ENCODE measurements at regions not wholly inside any gene's neighbourhood (a gene's known extent, or its start where the extent isn't known, plus 50 kb on each side); places are given as distances from the start of the nearest gene placed in this dataset.

GRCh38 chr1:91161749-91162148, 139.9 kb upstream of the ZNF644 start:
- Histone ChIP-seq H3K9me2 (ENCODE audit: insufficient read depth) (no peaks in the 10 kb centered on the region), H3K27me3 (ENCODE audit: insufficient read depth, low read length) (no peaks in the 10 kb centered on the region), H3K79me2 (ENCODE audit: insufficient read depth, low read length) (no peaks in the 10 kb centered on the region), H3K4me2 (ENCODE audit: low read length) (no peak overlapping the region), H4K20me1 (ENCODE audit: insufficient read depth) (no peaks in the 10 kb centered on the region), H3K27ac (ENCODE audit: low read depth, low read length) (no peak overlapping the region), H2AFZ (ENCODE audit: low read depth, low read length, poor library complexity, severe bottlenecking) (no peak overlapping the region), H3K4me1 (ENCODE audit: control insufficient read depth in 1 of 2, insufficient read depth in 2 of 2, low read length in 2 of 2) (no peaks in the 10 kb centered on the region), H3K9ac (ENCODE audit: low read length) (no peak overlapping the region), H3K36me3 (ENCODE audit: control insufficient read depth in 1 of 2, insufficient read depth in 2 of 2, low read length in 2 of 2) (no peaks in the 10 kb centered on the region), H3K4me3 (replicated peaks in 1 of 2; ENCODE audit: low read depth in 1 of 2, low read length in 2 of 2) (no peak overlapping the region), H3K9me3 (ENCODE audit: control insufficient read depth in 1 of 2, insufficient read depth in 1 of 2, low read depth in 1 of 2, low read length in 2 of 2) (no peaks in the 10 kb centered on the region)
- ChIA-PET POLR2A (no interaction called here), CTCF (no interaction called here), RAD21 (ENCODE audit: low non-redundant PET in 1 of 2, low total read pairs in 2 of 2, uncharacterized antibody in 2 of 2, unreplicated experiment in 2 of 2) (no interaction called here)
- intact Hi-C loops (cut with micrococcal nuclease): loop anchor here (5.0 to 10.0 kb wide), 3 partner anchors 343 to 1114 kb away; partner anchors contain the start of gene CDC7
- TF ChIP-seq RAD21 (IDR thresholded peaks at IDR 0.05; ENCODE audit: low read depth) (no peak), SP1 (IDR thresholded peaks at IDR 0.05; ENCODE audit: low read depth) (no peak), FOSL1 (IDR thresholded peaks at IDR 0.05; ENCODE audit: low read depth) (no peak), POLR2AphosphoS5 (IDR thresholded peaks at IDR 0.05; ENCODE audit: low read depth, low read length) (no peak), SIN3A (IDR thresholded peaks at IDR 0.05; ENCODE audit: low read depth) (no peak), CEBPB (IDR thresholded peaks at IDR 0.05; ENCODE audit: low read depth) (no peak), EZH2phosphoT487 (IDR thresholded peaks at IDR 0.05; ENCODE audit: borderline replicate concordance) (no peak), MAX (IDR thresholded peaks at IDR 0.05) (no peak), EGR1 (IDR thresholded peaks at IDR 0.05; ENCODE audit: low read depth) (no peak), ZNF274 (IDR thresholded peaks at IDR 0.05; ENCODE audit: low read depth, low read length) (no peak), ATF3 (IDR thresholded peaks at IDR 0.05) (no peak)
- TF ChIP-seq, protein P1, sequence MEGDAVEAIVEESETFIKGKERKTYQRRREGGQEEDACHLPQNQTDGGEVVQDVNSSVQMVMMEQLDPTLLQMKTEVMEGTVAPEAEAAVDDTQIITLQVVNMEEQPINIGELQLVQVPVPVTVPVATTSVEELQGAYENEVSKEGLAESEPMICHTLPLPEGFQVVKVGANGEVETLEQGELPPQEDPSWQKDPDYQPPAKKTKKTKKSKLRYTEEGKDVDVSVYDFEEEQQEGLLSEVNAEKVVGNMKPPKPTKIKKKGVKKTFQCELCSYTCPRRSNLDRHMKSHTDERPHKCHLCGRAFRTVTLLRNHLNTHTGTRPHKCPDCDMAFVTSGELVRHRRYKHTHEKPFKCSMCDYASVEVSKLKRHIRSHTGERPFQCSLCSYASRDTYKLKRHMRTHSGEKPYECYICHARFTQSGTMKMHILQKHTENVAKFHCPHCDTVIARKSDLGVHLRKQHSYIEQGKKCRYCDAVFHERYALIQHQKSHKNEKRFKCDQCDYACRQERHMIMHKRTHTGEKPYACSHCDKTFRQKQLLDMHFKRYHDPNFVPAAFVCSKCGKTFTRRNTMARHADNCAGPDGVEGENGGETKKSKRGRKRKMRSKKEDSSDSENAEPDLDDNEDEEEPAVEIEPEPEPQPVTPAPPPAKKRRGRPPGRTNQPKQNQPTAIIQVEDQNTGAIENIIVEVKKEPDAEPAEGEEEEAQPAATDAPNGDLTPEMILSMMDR (IDR thresholded peaks at IDR 0.05 in 2 of 3, conservative IDR thresholded peaks at IDR 0.05 in 1 of 3; ENCODE audit: borderline replicate concordance in 1 of 3, insufficient read depth in 1 of 3, low read depth in 2 of 3, low read length in 2 of 3): no peak
- DNase-seq (ENCODE audit: low read depth, low spot score) (no peak), ATAC-seq (no peak)
- no TSS peak for BruUV-seq (replicated peaks)
